Calu3 (cell line): ENCODE measurements at regions not wholly inside any gene's neighbourhood (a gene's known extent, or its start where the extent isn't known, plus 50 kb on each side); places are given as distances from the start of the nearest gene placed in this dataset.

Experiments used
- BruUV-seq: library from RNA; stranded (reverse); fragments of 400-500 nt; replicated peaks from 2 replicates; lab custom pipeline; 2021; lab: Mats Ljungman, UMichigan
- CTCF ChIA-PET: fragments of 300-600 bp; sonication (Branson Sonifier 250); formaldehyde crosslinking; loops from one replicate; lab custom pipeline; 2022; ENCODE audit warnings: antibody characterized with exemption; lab: Charles Lee
- DNase-seq: peaks from one replicate; pipeline ENCODE4 v3.0.0; 2022
- H3K27ac Mint-ChIP-seq: one replicate; pipeline ENCODE4 v1.8.0; 2022; ENCODE audit warnings: mixed read lengths; ENCODE audit not compliant: unreplicated experiment
- H3K27me3 Mint-ChIP-seq: one replicate; pipeline ENCODE4 v1.8.0; 2022; ENCODE audit warnings: mixed read lengths; ENCODE audit not compliant: unreplicated experiment
- H3K36me3 Mint-ChIP-seq: one replicate; pipeline ENCODE4 v1.8.0; 2022; ENCODE audit warnings: mild to moderate bottlenecking, moderate library complexity, mixed read lengths; ENCODE audit not compliant: insufficient read depth, unreplicated experiment
- H3K4me1 Mint-ChIP-seq: one replicate; pipeline ENCODE4 v1.8.0; 2022; ENCODE audit warnings: mild to moderate bottlenecking, low read depth, mixed read lengths; ENCODE audit not compliant: unreplicated experiment
- H3K4me3 Mint-ChIP-seq: one replicate; pipeline ENCODE4 v1.8.0; 2022; ENCODE audit warnings: mild to moderate bottlenecking, low read depth, moderate library complexity, mixed read lengths; ENCODE audit not compliant: unreplicated experiment
- H3K9me3 Mint-ChIP-seq: one replicate; pipeline ENCODE4 v1.8.0; 2022; ENCODE audit warnings: low read depth, mixed read lengths; ENCODE audit not compliant: unreplicated experiment
- intact Hi-C: fragments of 100-400 bp; cut with micrococcal nuclease; formaldehyde crosslinking; loops from one replicate; pipeline ENCODE4 v1.10.0; 2022; ENCODE audit not compliant: unreplicated experiment
- TF ChIP-seq, protein P1 (sequence below): fragments of 200-600 bp; IDR thresholded peaks from one replicate; pipeline ENCODE4 v1.8.0; 2022; ENCODE audit warnings: antibody characterized with exemption; ENCODE audit not compliant: unreplicated experiment

DNA sequence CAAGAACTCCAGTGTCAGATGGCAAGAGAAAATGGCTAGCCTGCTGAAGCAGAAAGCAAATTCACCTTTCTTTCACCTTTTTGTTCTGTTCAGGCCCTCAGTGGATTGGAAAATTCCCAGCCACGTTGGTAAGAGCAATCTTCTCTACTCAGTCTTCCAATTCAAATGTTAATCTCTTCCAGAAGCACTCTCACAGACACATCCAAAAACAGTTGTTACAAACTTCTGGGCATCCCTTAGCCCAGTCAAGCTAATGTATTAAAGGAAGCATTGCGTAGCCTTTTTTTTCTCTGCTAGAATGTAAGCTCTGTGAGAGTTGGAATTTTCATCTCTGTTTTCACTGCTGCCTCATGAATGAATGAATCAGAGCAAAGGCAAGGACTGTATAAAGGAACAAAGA is 109.2 kb upstream of the ROBO2 start:
- intact Hi-C loops, result no loop called here
- CTCF ChIA-PET, result no interaction called here
- Mint-ChIP-seq H3K9me3 (no peaks in the 10 kb centered on the region), H3K27me3 (no peaks in the 10 kb centered on the region), H3K4me1 (no peaks in the 10 kb centered on the region), H3K4me3 (no peak overlapping the region), H3K36me3 (no peaks in the 10 kb centered on the region), H3K27ac (no peak overlapping the region)
- no TSS peak for BruUV-seq
- DNase-seq, result no peak
- TF ChIP-seq, protein P1, sequence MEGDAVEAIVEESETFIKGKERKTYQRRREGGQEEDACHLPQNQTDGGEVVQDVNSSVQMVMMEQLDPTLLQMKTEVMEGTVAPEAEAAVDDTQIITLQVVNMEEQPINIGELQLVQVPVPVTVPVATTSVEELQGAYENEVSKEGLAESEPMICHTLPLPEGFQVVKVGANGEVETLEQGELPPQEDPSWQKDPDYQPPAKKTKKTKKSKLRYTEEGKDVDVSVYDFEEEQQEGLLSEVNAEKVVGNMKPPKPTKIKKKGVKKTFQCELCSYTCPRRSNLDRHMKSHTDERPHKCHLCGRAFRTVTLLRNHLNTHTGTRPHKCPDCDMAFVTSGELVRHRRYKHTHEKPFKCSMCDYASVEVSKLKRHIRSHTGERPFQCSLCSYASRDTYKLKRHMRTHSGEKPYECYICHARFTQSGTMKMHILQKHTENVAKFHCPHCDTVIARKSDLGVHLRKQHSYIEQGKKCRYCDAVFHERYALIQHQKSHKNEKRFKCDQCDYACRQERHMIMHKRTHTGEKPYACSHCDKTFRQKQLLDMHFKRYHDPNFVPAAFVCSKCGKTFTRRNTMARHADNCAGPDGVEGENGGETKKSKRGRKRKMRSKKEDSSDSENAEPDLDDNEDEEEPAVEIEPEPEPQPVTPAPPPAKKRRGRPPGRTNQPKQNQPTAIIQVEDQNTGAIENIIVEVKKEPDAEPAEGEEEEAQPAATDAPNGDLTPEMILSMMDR, result no peak

DNA sequence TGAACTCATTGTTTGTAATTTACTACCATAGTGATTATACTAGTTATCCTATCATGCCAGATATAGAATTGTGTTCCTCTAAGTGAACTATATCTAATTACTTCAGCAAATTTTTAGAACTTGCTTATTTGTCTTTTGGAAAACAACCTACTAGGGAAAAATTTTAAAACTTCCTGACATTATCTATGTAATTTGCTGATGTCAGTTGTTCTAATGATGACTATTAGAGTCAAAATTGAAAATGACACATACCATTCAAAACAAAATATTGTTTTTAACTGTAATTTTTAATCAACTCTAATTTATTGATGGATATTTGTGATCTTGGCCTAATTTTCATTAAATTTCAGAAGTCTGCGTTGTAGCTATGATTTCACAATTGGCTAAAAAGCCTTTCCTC is 106.7 kb upstream of the ROBO2 start:
- Mint-ChIP-seq H3K36me3 (no peaks in the 10 kb centered on the region), H3K4me1 (no peaks in the 10 kb centered on the region), H3K27me3 (no peaks in the 10 kb centered on the region), H3K4me3 (no peak overlapping the region), H3K27ac (no peak overlapping the region), H3K9me3 (peaks cover under 1% of the 10 kb centered on the region)
- TF ChIP-seq, protein P1, result no peak
- BruUV-seq, result no TSS peak
- intact Hi-C loops, result no loop called here
- no peak for DNase-seq
- CTCF ChIA-PET, result no interaction called here

DNA sequence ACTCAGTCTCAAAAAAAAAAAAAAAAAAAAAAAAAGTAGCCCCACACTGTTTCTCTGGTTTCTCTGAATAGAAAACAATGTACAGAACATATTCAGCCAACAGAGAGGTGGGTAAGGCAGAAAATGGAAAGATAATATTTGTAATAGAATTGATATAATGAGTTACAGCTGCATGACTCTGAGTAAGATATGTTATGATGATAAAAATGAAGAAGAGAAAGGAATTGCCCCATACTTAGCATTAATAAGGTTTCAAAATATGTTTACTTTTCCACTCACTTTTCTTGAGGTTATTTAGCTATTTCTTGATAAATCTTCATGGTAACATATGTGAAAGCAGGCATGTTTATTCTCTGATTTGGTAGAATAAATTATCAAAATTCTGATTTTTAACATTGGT is 100.9 kb upstream of the ROBO2 start:
- Mint-ChIP-seq H3K4me1 (peaks cover 11% of the 10 kb centered on the region), H3K4me3 (no peak overlapping the region), H3K27me3 (no peaks in the 10 kb centered on the region), H3K9me3 (peaks cover 3% of the 10 kb centered on the region), H3K36me3 (no peaks in the 10 kb centered on the region), H3K27ac (no peak overlapping the region)
- intact Hi-C loops, result no loop called here
- TF ChIP-seq, protein P1, result no peak
- no TSS peak for BruUV-seq
- DNase-seq, result no peak
- CTCF ChIA-PET, result no interaction called here

DNA sequence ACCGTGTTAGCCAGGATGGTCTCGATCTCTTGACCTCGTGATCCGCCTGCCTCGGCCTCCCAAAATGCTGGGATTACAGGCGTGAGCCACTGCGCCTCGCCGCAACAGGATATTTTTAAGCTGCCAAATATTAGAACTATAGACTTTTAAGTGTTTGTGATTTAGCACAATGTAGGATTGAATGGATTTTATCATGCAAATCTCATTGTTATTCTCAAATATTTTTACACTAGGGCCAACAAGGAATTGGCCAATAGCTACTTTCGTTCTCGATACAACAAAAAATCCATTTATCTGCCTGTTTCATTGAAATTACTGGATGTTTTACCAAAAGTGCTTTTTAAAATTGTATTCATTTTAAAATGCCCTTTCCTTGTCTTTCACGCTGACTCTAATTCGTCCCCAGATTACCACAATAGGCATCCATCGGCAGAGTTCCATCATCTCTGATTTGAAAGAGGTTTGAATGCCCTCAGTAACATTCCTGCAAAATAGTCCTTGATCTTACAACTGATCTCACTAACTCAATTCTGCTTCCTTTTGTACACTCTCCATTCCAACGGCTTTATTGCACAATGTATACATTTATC is 99.6 kb upstream of the ROBO2 start:
- Mint-ChIP-seq H3K4me3 (no peak overlapping the region), H3K9me3 (peaks cover 3% of the 10 kb centered on the region), H3K27me3 (no peaks in the 10 kb centered on the region), H3K27ac (no peak overlapping the region), H3K4me1 (peaks cover 11% of the 10 kb centered on the region), H3K36me3 (no peaks in the 10 kb centered on the region)
- no TSS peak for BruUV-seq
- intact Hi-C loops, result no loop called here
- CTCF ChIA-PET, result no interaction called here
- DNase-seq, result no peak
- TF ChIP-seq, protein P1, result no peak
